D341Med (cell line): ENCODE measurements at regions not wholly inside any gene's neighbourhood (a gene's known extent, or its start where the extent isn't known, plus 50 kb on each side); places are given as distances from the start of the nearest gene placed in this dataset.

Source experiments
- DNase-seq: peaks from one replicate; pipeline ENCODE4 v3.0.0; 2012; ENCODE audit warnings: low spot score

GRCh38 chr13:85742355-85742754, 56.9 kb downstream of the SLITRK6 start:
- DNase-seq: no peak

GRCh38 chr13:85741017-85741416, 58.2 kb downstream of the SLITRK6 start:
- DNase-seq: no peak

GRCh38 chr13:85738696-85739320, 60.4 kb downstream of the SLITRK6 start:
- DNase-seq: no peak

DNA sequence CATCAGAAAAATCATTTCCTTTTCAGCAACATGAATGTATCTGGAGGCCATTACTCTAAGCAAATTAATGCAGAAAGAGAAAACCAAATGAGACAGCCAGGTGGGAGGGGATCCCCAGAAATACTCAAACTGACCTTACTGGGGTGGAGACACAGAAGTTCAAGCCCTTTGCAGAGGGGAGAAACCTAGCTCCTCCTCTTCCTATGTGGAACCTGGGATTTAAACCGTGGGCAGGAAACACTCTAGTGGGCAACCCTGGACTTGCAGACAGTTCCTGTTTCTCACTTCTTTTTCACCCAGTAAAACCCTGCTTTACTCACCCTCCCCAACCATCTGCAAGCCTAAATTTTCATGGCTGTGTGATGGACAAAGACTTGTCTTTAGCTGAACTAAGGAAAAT, 61.3 kb downstream of the SLITRK6 start:
- no peak for DNase-seq

GRCh38 chr13:85729296-85729695, 69.9 kb downstream of the SLITRK6 start:
- DNase-seq: no peak

GRCh38 chr13:85728811-85729210, 70.4 kb downstream of the SLITRK6 start:
- DNase-seq: no peak

DNA sequence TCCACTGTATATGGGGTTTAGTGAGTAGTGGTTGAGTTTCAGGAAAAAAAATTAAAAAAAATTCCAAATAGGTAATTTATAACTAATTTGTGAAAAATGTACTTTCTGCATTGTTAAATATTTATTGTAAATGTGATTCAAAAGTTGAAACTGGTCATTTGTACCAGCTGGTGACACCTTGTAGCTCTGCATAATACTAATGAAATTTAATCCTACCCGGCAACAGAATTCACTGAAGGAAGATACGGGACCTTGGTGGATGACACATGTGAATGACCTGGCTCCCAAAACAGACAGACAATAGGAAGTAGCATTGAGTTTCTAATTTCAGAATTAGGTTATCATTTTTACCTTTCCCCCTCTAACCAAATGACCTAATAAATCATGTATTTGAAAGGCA, 73.8 kb downstream of the SLITRK6 start:
- no peak for DNase-seq

DNA sequence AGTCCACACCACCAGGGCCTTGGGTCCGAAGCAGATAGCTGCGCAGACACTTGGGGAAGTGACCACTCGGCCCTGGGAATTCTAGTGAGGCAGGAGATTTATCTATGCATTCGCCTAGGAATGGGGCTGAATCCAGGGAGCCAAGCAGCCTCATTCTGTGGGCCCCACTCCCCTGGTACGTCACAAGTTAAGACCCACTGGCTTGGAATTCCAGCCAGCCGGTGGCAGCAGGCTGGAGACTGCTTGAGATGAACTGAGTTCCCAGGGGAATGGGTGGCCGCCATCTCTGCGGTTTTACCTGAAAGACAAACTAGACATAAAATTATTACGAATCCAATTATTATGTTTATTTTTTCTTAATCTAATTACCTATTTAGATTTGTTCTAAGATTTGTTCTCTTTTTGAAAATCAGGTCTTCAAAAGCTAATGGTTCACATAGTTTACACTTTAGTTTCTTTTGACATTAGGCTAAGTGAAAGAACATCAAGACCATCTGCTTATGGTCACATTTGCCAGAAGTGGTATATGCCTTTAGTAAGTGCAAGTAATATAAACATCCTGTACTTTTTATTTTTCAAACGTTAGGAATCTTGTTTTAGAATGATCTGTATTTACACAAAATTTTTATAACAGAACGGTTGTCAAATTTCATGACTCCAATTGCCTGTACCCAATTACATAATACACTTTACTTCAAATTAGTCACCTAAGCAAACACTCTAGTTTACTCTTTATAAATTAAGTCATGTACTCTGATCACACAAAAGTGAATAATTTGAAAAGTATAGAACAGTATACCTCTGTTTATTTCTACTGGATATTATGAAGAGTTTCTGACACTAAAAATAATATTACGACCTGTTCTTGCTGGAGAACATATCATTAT, 74.4 kb downstream of the SLITRK6 start:
- DNase-seq: no peak

DNA sequence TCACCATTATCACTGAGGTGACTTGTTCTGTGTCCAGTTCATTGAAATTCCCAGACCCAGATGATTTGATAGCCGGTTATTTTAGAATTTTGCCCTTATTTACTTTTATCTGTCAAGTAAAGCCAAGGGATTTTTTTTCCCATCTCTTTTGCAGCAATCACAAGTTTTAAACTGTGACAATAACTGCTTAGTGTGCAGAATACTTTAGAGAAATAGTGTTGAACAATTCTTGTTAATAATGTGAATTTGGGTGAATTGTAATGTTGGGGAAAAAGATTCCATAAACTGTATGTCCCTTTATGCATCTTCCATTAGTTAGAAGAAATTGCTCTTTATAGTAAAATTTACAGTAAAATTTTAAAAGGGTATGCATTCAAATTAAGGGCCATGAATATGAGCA, 79.5 kb downstream of the SLITRK6 start:
- no peak for DNase-seq

DNA sequence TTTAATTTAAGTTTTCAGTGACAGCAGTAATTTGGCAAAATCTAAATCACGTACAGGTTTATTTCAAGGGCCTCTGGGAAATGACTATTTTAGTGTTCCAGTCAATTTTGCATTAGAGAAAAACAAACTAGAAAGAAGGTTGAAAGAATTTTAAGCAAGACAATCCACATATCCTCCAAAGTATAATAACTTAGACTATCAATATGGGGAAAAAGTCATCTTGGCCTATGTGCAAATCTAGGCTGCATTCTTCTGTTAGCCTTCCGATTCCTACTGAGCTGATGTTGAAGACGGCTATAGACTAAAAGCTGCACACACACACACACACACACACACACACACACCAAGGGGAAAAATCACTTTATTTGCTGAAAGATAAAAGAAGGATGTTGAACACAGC, 81.3 kb downstream of the SLITRK6 start:
- no peak for DNase-seq

- DNase-seq: no peak
Measured at GRCh38 chr13:85710545-85710944, 88.7 kb downstream of the SLITRK6 start.

DNA sequence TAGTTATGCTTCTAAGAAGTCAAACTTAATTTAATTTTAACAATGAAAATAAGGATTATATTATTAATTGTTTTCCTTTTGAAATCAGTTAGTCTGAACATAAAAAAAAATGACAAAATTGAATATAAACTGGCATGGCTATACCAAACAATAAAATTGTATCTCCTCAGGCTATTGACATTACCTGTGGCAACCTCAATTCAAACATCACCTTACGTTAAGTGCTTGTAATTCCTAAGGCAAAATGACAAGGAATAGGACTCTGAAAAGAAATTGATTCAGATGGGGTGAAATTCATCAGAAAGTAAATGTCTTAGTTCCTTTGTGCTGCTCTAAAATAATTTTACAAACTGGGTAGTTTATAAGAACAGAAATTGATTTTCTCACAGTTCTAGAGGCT, 89.5 kb downstream of the SLITRK6 start:
- no peak for DNase-seq

DNA sequence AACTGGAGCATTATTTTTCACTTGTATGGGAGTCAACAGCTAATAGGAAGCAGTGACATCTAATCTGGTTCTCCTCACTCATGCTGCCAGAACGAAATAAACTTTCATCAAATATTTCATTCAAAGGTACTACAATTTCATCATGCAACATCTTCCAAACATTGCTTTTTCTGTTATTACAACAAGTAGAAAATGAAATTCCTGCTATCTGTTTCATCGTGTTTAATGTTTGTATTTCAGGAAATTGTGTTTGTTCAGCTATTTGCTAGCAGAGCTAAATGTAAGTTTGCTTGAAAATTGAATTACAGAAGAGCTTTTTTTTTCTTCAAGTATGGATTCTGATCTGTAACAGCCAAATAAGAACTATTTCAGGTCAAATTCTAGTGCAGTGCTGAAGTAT, 90.1 kb downstream of the SLITRK6 start:
- no peak for DNase-seq

GRCh38 chr13:85700906-85701305, 98.3 kb downstream of the SLITRK6 start:
- DNase-seq: no peak

GRCh38 chr13:85698256-85698655, 101.0 kb downstream of the SLITRK6 start:
- DNase-seq: no peak

GRCh38 chr13:85694992-85695391, 104.2 kb downstream of the SLITRK6 start:
- no peak for DNase-seq

GRCh38 chr13:85693889-85694511, 105.2 kb downstream of the SLITRK6 start:
- no peak for DNase-seq

GRCh38 chr13:85690368-85690767, 108.9 kb downstream of the SLITRK6 start:
- no peak for DNase-seq

GRCh38 chr13:85685436-85685835, 113.8 kb downstream of the SLITRK6 start:
- no peak for DNase-seq

DNA sequence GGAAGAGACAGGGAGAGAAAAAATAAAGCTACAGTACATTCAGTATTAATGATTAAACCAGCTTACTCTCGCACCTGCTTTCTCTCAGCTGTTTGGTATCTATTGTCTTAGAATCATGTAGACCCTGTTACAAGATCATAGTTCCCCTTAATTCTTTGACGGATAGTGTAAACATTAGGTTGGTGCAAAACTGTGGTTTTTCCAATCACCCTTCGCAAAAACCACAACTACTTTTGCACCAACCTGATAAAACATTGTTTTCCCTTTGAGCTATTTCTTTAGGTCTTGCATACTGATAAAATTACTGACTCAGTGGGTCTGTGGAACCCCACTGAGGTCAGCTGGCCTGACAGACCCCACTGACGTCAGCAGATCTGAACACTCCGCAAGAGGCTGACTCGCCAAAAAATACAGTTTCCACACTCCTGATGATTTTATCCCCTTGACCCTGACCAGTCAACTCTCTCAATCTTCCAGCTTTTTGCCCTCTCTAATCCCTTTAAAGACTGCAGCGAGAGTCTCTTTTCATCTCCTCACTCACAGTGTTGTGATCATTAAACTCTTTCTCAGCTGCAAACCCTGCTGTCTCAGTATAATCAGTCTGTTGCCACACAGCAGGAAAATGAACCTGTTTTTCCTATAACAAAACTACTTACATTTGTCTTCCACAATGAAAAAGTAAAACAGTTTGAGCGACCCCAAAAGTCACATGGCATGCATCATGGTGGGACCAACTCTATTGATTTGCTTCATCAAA, 123.9 kb downstream of the SLITRK6 start:
- no peak for DNase-seq

- no peak for DNase-seq
Measured at GRCh38 chr13:85671336-85671735, 127.9 kb downstream of the SLITRK6 start.

GRCh38 chr13:85666356-85666755, 132.9 kb downstream of the SLITRK6 start:
- no peak for DNase-seq
